H1 (cell line): ENCODE measurements at regions not wholly inside any gene's neighbourhood (a gene's known extent, or its start where the extent isn't known, plus 50 kb on each side); places are given as distances from the start of the nearest gene placed in this dataset.

Source experiments
- BACH1 ChIP-seq: IDR thresholded peaks from 2 replicates; pipeline ENCODE4 v1.6.1; 2012; ENCODE audit warnings: low read length, improper control_type of control experiment
- SAP30 ChIP-seq: fragments of 300-600 bp; sonication (generic); IDR thresholded peaks from 2 replicates; pipeline ENCODE4 v1.7.1; 2012; ENCODE audit warnings: low read length, moderate library complexity, mild to moderate bottlenecking, inconsistent platforms; ENCODE audit not compliant: insufficient read depth, insufficient replicate concordance

- TF ChIP-seq BACH1: no peak
- no peak for TF ChIP-seq SAP30
- TF ChIP-seq, all 59 proteins: peak for 0
These were observed 142.3 kb upstream of the PTPN1 start (continued) for GRCh38 chr20:50367739-50368375.
